ENCODE measurements at regions not wholly inside any gene's neighbourhood (a gene's known extent, or its start where the extent isn't known, plus 50 kb on each side); places are given as distances from the start of the nearest gene placed in this dataset.

GRCh38 chr3:107068980-107069379 lies 308.3 kb upstream of the CCDC54 start:
- DNase-seq (ENCODE audit: low read depth in 2 of 2): no peak

GRCh38 chr3:107076946-107077345 lies 300.3 kb upstream of the CCDC54 start:
- DNase-seq (ENCODE audit: low read depth in 2 of 2): no peak

GRCh38 chr3:107077391-107077790 lies 299.8 kb upstream of the CCDC54 start:
- no peak for DNase-seq (ENCODE audit: low read depth in 2 of 2)

GRCh38 chr3:107082527-107082926 lies 294.7 kb upstream of the CCDC54 start:
- DNase-seq (ENCODE audit: low read depth in 2 of 2): no peak

GRCh38 chr3:107085261-107085660 lies 292.0 kb upstream of the CCDC54 start:
- no peak for DNase-seq (ENCODE audit: low read depth in 2 of 2)

- no peak for DNase-seq (ENCODE audit: low read depth in 2 of 2)
These were observed 285.1 kb upstream of the CCDC54 start for GRCh38 chr3:107092121-107092520.

GRCh38 chr3:107098864-107099263 lies 278.4 kb upstream of the CCDC54 start:
- DNase-seq (ENCODE audit: low read depth in 2 of 2): no peak

- DNase-seq (ENCODE audit: low read depth in 2 of 2): no peak
These were observed 277.1 kb upstream of the CCDC54 start for GRCh38 chr3:107100137-107100536.

GRCh38 chr3:107100573-107100972 lies 276.7 kb upstream of the CCDC54 start:
- no peak for DNase-seq (ENCODE audit: low read depth in 2 of 2)

- DNase-seq (ENCODE audit: low read depth in 2 of 2): no peak
These were observed 273.5 kb upstream of the CCDC54 start for GRCh38 chr3:107103786-107104185.

GRCh38 chr3:107106316-107106715 lies 270.9 kb upstream of the CCDC54 start:
- DNase-seq (ENCODE audit: low read depth in 2 of 2): no peak

- no peak for DNase-seq (ENCODE audit: low read depth in 2 of 2)
These were observed 270.3 kb upstream of the CCDC54 start for GRCh38 chr3:107106907-107107306.

- DNase-seq (ENCODE audit: low read depth in 2 of 2): no peak
These were observed 266.5 kb upstream of the CCDC54 start for GRCh38 chr3:107110596-107111305.

GRCh38 chr3:107111872-107112271 lies 265.4 kb upstream of the CCDC54 start:
- no peak for DNase-seq (ENCODE audit: low read depth in 2 of 2)

GRCh38 chr3:107112356-107112755 lies 264.9 kb upstream of the CCDC54 start:
- DNase-seq (ENCODE audit: low read depth in 2 of 2): no peak

- no peak for DNase-seq (ENCODE audit: low read depth in 2 of 2)
These were observed 261.0 kb upstream of the CCDC54 start for GRCh38 chr3:107116251-107116650.

- no peak for DNase-seq (ENCODE audit: low read depth in 2 of 2)
These were observed 260.1 kb upstream of the CCDC54 start for GRCh38 chr3:107117156-107117555.

GRCh38 chr3:107117922-107118536 lies 259.2 kb upstream of the CCDC54 start:
- no peak for DNase-seq (ENCODE audit: low read depth in 2 of 2)

- DNase-seq (ENCODE audit: low read depth in 2 of 2): no peak
These were observed 252.4 kb upstream of the CCDC54 start for GRCh38 chr3:107124885-107125284.

- no peak for DNase-seq (ENCODE audit: low read depth in 2 of 2)
These were observed 248.3 kb upstream of the CCDC54 start for GRCh38 chr3:107128946-107129345.

GRCh38 chr3:107130089-107130700 lies 247.0 kb upstream of the CCDC54 start:
- no peak for DNase-seq (ENCODE audit: low read depth in 2 of 2)

- DNase-seq (ENCODE audit: low read depth in 2 of 2): no peak
These were observed 244.6 kb upstream of the CCDC54 start for GRCh38 chr3:107132674-107133073.

- no peak for DNase-seq (ENCODE audit: low read depth in 2 of 2)
These were observed 243.3 kb upstream of the CCDC54 start for GRCh38 chr3:107133891-107134290.
